ENCODE measurements at regions not wholly inside any gene's neighbourhood (a gene's known extent, or its start where the extent isn't known, plus 50 kb on each side); places are given as distances from the start of the nearest gene placed in this dataset.
"Not testable (repeated sequence)": the region's sequence is repeated elsewhere in the genome, so short reads cannot be mapped to it uniquely, and the experiment has no call there.

DNA sequence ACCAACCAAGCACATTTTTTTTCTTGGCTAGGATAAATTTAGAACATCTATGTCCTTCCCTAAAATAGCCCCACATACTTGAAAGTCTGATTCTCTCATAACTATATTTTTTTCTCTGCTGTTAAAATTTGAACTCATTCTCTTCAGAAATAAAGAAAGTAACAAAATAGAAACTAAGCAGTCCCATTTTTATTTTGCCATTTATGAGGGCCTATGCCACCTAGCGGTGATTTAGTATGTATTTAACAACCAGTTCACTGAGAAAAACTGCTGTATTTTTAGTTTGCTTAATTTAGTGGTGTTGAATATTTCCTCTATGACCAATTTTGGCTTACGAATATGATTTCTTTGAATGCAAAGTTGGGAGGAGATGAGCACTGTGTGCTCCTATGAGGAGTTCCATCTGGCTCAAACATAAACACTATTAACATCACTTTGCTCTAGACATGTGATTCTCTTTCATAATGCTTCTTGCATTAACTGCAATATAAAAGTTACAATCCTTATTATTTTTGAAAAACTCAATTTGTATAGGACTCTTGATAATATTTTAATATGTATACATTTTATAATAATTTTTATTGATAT, 116.6 kb downstream of the SYT15B start:
- DNase-seq = peak in 1 of 10 donors; percentile 2
- intact Hi-C loops (cut with DNase I) = not testable (repeated sequence)

DNA sequence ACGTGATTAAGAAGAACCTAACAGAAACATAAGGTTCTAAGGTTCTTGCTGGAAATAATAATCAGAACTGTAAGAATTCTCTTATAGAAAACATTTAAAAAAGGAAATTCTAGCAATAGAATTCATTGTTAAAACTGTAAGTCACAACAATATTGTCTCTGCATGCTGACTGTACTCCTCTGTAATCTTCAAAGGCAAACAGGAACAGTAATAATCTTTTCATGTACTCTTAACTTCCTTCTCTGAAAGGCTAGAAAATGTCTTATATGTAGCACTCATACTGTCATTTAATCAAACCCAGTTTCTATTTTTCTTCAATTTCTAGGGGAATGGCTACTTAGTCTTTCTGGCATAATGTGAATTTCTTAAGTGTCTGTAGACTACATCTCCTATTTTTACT, 103.5 kb upstream of the AGAP9 start:
- intact Hi-C loops (cut with DNase I); DNase-seq: not testable (repeated sequence)

DNA sequence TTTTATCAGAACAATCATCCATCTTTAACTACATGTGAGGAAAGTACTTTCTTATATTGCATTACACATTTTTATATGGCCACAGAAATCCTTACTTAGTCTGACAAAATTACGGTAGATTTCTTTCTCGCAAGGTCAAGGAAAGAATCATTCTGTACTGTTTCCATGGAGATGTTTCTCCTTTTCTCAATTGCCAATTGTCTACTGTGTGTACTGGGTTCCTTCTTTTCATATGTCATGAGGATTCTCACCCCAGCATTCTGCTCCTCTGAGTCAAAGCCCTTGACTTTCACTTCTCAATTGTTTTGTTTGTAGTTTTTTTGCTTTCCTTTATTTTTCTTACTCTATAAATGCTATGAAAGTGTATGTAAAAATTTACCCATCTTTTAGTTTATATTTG, 99.3 kb upstream of the AGAP9 start:
- intact Hi-C loops (cut with DNase I); DNase-seq: not testable (repeated sequence)

DNA sequence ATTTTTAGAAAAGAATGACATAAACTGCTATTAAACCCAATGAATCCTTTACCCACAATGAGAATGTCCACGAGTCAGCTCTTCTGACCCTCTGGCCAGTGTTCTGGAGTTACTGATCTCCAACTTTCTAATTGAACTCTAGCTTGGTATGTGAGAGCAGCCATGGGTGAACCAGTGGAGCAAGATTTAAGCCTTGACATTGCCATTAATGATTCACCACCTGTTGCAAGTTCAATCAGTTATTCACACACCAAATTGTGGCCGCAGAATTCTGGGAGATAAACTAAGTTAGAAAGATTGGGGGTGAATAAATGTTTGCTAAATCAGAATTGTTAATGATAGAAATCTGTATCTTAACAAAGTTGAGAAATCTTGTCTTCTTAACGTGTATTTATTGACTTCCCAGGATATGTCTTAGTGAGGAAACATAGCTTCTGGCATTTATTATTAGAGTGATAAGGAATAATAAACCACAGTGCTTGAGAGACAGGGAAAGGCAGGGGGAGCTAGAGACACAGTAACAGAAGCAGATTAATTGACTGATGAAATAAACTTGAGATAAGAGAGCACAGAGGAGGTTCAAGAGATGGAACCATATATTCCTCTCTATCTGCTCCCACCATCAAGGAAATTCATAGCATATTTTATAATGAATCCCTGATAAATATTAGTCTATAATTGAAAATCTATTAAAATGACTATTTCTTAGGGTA, 96.0 kb upstream of the AGAP9 start:
- DNase-seq = peak in 2 of 10 donors; percentile 3 to 6
- intact Hi-C loops (cut with DNase I) = not testable (repeated sequence)

DNA sequence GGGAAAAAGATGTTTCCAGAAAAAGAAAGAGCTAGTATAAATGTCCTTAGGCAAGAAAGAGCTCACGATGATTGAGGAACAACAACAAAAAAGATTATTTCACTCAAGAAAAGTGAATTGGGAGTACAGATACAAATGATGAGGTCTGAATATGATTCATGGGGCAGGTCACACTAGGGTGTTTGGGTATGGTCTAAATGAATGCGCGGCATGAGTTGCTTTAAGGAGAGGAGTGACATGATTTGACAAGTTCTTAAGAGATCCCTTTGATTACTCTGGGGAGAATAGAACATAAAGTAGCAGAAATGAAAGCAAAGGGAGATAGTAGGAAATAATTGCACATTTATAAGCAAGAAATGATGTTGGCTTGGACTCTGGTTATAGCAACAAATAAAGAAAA, 85.9 kb upstream of the AGAP9 start:
- intact Hi-C loops (cut with DNase I); DNase-seq: not testable (repeated sequence)

DNA sequence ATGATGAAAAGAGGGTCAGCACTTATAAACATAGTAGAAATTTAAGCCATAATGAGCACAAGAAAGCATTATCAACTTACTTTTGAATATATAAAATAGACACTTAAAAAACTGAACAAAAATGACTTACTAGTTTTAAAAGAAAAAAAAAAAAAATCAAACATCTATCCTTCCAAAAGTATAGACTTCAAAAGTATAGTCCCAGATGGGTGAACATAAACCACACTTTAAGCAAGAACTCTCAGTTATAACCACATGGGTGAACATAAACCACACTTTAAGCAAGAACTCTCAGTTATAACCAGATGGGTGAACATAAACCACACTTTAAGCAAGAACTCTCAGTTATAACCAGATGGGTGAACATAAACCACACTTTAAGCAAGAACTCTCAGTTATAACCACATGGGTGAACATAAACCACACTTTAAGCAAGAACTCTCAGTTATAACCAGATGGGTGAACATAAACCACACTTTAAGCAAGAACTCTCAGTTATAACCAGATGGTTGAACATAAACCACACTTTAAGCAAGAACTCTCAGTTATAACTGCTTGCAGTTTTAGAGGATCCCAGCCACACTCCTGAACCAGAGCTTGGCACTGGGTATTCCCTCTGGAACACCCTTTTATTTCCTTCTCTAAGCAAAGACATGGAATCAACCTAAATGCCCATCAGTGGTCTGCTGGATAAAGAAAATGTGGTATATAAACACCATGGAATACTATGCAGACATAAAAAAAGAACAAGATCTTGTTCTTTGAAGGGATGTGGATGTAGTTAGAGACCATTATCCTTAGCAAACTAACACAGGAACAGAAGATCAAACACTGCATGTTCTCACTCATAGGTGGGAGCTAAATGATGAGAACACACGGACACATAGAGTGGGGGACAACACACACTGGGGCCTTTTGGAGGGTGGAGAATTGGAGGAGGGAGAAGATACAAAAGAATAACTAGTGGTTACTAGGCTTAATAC, 82.6 kb upstream of the AGAP9 start:
- DNase-seq; intact Hi-C loops (cut with DNase I): not testable (repeated sequence)

DNA sequence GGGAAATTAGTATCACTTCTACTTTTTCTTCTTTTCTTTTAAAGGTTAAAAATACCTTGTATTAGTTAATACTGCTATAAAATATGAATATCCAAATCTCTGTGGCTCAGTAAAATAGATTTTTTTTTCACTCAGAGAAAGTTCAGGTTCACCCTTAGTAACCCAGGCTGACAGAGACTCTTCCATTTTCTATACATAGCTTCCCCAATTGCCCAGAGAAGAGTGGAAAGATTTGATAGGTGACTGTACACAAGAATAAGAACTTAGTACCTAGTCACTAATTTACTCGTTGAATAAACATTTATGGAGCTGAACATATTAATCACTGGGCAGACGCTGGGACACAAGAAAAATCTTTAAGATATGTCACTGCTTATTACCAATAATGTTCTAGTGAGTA, 77.2 kb upstream of the AGAP9 start:
- intact Hi-C loops (cut with DNase I); DNase-seq: not testable (repeated sequence)

DNA sequence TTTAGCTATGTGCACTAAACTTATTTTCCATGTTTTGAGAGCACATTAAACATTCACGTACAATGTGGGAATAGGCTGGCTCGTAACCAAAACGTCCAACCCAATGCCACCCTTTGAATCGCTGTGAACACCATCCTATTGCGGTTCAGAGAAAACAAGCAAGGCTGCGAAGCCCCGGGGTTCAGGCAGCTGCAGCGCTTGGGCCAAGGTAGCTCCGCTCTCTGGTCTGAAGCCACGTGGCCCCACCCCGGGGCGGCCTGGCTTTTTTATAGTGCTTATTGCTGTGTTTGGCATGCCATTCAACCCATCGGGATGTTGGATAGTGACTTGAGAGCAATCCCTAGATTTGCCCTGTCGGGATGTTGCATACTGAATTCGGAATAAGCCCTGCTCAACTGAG, 76.7 kb upstream of the AGAP9 start:
- intact Hi-C loops (cut with DNase I); DNase-seq: not testable (repeated sequence)

DNA sequence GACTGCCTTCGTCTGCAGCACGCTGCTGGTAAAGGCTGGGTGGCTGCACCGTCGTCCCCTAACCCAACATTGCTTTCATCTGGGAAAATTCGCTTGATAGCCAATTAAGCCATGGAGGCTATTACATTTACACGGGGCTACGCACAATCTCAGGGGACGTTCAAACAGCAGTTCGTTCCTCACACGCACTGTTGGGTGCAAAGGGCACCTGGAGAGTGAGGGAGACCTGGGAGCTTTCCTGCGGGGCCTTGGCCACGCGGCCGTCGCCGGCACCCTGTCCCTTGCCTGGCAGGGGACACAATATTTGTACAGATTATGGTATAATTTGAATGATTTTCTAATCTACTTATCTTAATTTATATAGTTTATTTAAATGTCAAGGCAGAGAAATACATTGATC, 76.2 kb upstream of the AGAP9 start:
- intact Hi-C loops (cut with DNase I) = not testable (repeated sequence)
- DNase-seq = peak in 2 of 10 donors; percentile 32 to 62

DNA sequence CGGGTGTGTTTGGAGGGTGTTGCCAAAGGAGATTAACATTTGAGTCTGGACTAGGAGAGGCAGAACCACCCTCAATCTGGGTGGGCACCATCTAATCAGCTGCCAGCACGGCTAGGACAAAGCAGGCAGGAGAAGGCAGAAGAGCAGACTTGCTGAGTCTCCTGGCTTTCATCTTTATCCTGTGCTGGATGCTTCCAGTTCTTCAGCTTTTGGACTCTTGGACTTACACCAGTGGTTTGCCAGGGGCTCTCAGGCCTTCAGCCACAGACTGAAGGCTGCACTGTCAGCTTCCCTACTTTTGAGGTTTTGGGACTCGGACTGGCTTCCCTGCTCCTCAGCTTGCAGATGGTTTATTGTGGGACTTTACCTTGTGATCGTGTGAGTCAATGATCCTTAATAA, 70.4 kb upstream of the AGAP9 start:
- DNase-seq; intact Hi-C loops (cut with DNase I): not testable (repeated sequence)

DNA sequence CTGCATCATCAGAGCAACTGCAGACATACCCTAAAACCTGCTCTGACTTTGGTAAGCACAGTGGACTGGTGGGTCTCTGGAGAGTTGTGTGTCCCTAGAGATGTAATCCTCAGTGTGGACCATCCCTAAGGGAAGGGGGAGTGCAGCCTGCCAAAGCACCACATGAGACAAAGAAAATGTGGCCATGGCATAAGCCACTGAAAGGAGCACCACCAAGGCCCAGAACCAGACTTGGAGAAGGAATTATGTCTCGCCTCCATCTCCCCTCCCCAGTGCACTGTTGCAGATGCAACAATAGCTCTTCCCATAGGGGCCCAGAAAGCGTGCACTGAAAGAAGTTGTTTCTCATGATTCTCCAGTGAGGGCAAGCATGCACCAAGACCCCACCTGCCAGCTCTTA, 69.7 kb upstream of the AGAP9 start:
- intact Hi-C loops (cut with DNase I); DNase-seq: not testable (repeated sequence)

DNA sequence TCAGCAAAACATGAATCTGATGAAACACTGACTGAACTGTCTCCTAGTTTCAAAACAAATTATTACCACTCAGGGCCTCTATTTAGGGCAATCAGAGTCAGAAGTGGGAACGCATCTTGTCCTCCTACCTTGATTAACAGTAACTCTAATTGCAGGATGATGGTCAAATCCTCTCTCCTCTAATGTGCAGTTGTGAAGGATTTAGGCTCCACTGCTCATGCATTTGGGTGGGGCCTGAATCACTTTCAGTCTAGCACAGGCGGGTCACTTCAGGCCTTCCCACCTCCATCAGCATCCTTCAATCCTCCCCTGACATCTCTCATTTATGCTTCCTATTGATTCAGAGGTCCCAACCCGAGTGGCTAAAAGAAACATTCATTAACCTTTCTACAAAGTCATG, 67.5 kb upstream of the AGAP9 start:
- intact Hi-C loops (cut with DNase I); DNase-seq: not testable (repeated sequence)

DNA sequence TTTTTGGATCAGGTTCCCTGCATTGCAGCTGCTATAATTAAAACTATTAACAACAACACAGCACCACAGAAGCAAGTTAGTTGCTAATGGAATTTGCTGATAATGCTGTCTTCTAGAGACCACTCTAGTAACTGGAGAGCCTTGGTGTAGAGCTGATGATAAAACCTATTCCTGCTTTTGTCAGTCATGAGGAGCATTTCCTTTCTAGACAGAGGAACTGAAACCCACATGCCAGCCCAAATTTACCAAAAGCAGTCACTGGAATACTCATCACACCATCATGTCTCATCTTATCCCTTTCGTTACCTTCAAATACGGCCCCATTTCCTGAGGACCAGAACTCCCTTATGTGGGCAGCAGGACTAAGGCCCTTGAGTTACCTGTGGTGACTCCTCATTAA, 67.1 kb upstream of the AGAP9 start:
- DNase-seq = peak in 1 of 10 donors; percentile 4
- intact Hi-C loops (cut with DNase I) = not testable (repeated sequence)

DNA sequence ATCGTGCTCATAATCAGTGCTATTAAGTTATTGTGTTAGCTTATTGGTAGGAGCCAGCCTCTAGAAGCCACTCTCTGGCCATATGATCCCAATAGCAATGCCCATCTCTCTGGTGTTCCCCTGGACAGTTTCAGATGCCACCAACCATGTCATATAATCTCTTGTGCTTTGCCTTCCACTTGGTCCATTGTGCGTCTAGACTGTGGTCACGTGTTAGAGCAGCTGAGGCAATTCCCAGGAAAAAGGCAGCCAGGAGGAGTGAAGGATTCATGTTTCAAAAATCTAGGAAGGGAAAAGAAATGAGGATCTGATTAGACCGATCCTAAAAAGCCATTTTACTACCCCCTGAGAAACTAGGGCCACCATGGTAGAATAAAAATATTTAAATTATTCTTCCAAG, 58.6 kb upstream of the AGAP9 start:
- intact Hi-C loops (cut with DNase I) = not testable (repeated sequence)

DNA sequence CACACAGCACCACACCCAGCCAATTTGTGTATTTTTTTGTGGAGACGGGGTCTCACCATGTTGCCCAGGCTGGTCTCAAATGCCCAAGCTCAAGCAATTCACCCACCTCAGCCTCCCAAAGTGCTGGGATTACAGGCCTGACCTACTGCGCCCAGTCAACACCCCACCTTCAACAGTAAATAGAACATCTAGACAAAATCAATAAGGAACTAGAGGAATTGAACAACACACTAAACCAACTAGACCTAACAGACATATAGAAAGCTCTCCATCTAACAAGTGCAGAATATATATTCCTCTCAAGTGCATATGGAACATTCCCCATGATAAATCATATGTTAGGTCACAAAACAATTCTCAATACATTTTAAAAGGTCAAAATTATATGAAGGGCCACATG, 56.6 kb upstream of the AGAP9 start:
- DNase-seq; intact Hi-C loops (cut with DNase I): not testable (repeated sequence)

More for the DNA sequence above, 58.6 kb upstream of the AGAP9 start:
- DNase-seq = not testable (repeated sequence)

DNA sequence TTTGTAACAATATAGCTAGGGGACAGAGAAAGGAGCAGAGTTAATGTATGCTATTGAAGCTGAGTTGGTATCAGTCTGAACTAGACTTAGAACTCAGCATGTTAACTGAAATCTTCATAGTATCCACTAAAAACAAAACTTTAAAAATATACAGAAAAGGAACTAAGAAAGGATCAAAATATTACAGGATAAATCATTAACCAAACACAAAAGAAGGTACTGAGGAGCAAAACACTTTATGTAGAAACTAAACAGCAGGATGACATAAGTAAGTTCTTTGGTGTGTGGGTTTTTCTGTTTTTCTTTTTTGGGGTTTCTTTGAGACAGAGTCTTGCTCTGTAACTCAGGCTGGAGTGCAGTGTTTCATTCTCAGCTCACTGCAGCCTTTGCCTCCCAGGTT, 55.1 kb upstream of the AGAP9 start:
- DNase-seq; intact Hi-C loops (cut with DNase I): not testable (repeated sequence)

Data from posterior cingulate gyrus (tissue), 11 donors.